Small intestine (tissue), 7 donors: ENCODE measurements at regions not wholly inside any gene's neighbourhood (a gene's known extent, or its start where the extent isn't known, plus 50 kb on each side); places are given as distances from the start of the nearest gene placed in this dataset.

Experiments used
- DNase-seq, 2 donors: peaks; one replicate each; pipeline versions ENCODE4 v3.0.0 to v3.0.0-alpha.2; 2013
- FAIRE-seq: peaks from 2 replicates; lab custom pipeline; 2012; peaks lifted over from hg19 to GRCh38; lab: Jason Lieb, UNC
- H3K27ac ChIP-seq, 3 donors: one replicate each; pipeline ENCODE4 v1.5.1; 2013; ENCODE audit warnings: low read length in 2 of 3, mild to moderate bottlenecking in 2 of 3, control low read depth in 1 of 3, inconsistent platforms in 1 of 3, low read depth in 1 of 3, moderate library complexity in 1 of 3
- H3K27me3 ChIP-seq, 3 donors: one replicate each; pipeline ENCODE4 v1.6.1; 2013; ENCODE audit warnings: low read length in 3 of 3, inconsistent platforms in 1 of 3; ENCODE audit not compliant: control insufficient read depth in 3 of 3, insufficient read depth in 3 of 3
- H3K36me3 ChIP-seq, 3 donors: one replicate each; pipeline ENCODE4 v1.6.1; 2013; ENCODE audit warnings: low read length in 3 of 3, inconsistent platforms in 1 of 3, low read depth in 1 of 3, mild to moderate bottlenecking in 1 of 3, moderate library complexity in 1 of 3; ENCODE audit not compliant: control insufficient read depth in 3 of 3, insufficient read depth in 2 of 3
- H3K4me1 ChIP-seq, 3 donors: one replicate each; pipeline ENCODE4 v1.6.1; 2013; ENCODE audit warnings: low read length in 2 of 3, inconsistent platforms in 1 of 3, low read depth in 1 of 3, mild to moderate bottlenecking in 1 of 3, moderate library complexity in 1 of 3; ENCODE audit not compliant: control insufficient read depth in 3 of 3, insufficient read depth in 2 of 3
- H3K4me3 ChIP-seq, 3 donors: one replicate each; pipeline ENCODE4 v1.5.1; 2013; ENCODE audit warnings: low read length in 3 of 3, control low read depth in 1 of 3, inconsistent platforms in 1 of 3, low read depth in 1 of 3, mild to moderate bottlenecking in 1 of 3, moderate library complexity in 1 of 3
- H3K9me3 ChIP-seq, 2 donors: one replicate each; pipeline ENCODE4 v1.6.1; 2013; ENCODE audit warnings: low read depth in 1 of 2, low read length in 1 of 2; ENCODE audit not compliant: control insufficient read depth in 2 of 2, insufficient read depth in 1 of 2
- WGBS, 3 donors: extraction: QIAGEN DNeasy Blood & Tissue Kit; methylation state at CpG; one replicate each; pipeline ENCODE4 v1.1.7; 2013; 5-methylcytosine and 5-hydroxymethylcytosine counted together
- donor health status: healthy with polysubstance abuse.
- donor health status: control.
- donor health status: control.
- donor health status: Bipolar disorder and iron deficiency.
- donor health status: healthy.

GRCh38 chr4:4659871-4660651 lies 118.2 kb upstream of the STX18 start:
- FAIRE-seq (no peak), DNase-seq (no peak)
- Histone ChIP-seq H3K27ac (no peak overlapping the region), H3K27me3 (no peaks in the 10 kb centered on the region), H3K4me1 (no peaks in the 10 kb centered on the region), H3K36me3 (peaks cover 0 to 3% (median 0%) of the 10 kb centered on the region in 3 donors), H3K4me3 (no peak overlapping the region), H3K9me3 (no peaks in the 10 kb centered on the region)
- WGBS, 3 donors = 83 to 89% (median 84%) methylated on average over 11 of the region's 11 CpGs

GRCh38 chr4:4658052-4658451 lies 116.2 kb upstream of the STX18 start:
- H3K4me1 ChIP-seq = no peaks in the 10 kb centered on the region
- H3K9me3 ChIP-seq = no peaks in the 10 kb centered on the region
- FAIRE-seq (no peak), DNase-seq (no peak)
- H3K27me3 ChIP-seq = no peaks in the 10 kb centered on the region
- peaks cover 0 to 3% (median 0%) of the 10 kb centered on the region in 3 donors for H3K36me3 ChIP-seq
- 90 to 100% (median 92%) methylated on average over 2 of the region's 2 CpGs for WGBS, 3 donors
- H3K27ac ChIP-seq = no peak overlapping the region
- no peak overlapping the region for H3K4me3 ChIP-seq

GRCh38 chr4:4656977-4657376 lies 115.1 kb upstream of the STX18 start:
- WGBS, 3 donors = 97 to 98% (median 98%) methylated on average over 4 of the region's 4 CpGs
- H3K27ac ChIP-seq = no peak overlapping the region
- no peaks in the 10 kb centered on the region for H3K4me1 ChIP-seq
- no peak for DNase-seq
- no peak overlapping the region for H3K4me3 ChIP-seq
- H3K9me3 ChIP-seq = no peaks in the 10 kb centered on the region
- no peak for FAIRE-seq
- H3K36me3 ChIP-seq = peaks cover 0 to 3% (median 0%) of the 10 kb centered on the region in 3 donors
- H3K27me3 ChIP-seq = no peaks in the 10 kb centered on the region

DNA sequence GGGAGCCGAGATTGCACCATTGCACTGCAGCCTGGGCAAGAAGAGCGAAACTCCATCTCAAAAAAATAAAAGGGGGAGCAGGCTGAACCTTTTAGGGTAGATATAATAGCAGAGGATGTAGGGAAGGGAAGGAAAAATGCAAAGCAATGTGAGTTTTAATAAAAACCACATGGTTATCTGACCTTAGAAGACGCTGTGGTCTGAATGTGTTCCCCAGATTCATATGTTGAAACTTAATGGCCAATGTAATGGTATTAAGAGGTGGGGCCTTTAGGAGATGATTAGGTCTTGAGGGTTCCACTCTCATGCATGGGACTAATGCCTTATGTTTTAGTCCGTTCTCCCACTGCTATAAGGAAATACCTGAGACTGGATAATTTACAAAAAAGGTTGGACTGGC lies 114.1 kb upstream of the STX18 start:
- Histone ChIP-seq H3K36me3 (peaks cover 0 to 3% (median 0%) of the 10 kb centered on the region in 3 donors), H3K27me3 (no peaks in the 10 kb centered on the region), H3K27ac (no peak overlapping the region), H3K4me1 (no peaks in the 10 kb centered on the region), H3K4me3 (no peak overlapping the region), H3K9me3 (no peaks in the 10 kb centered on the region)
- FAIRE-seq (no peak), DNase-seq (no peak)
- WGBS, 3 donors = 94 to 96% (median 95%) methylated on average over 4 of the region's 4 CpGs

GRCh38 chr4:4655011-4655410 lies 113.2 kb upstream of the STX18 start:
- no peak for FAIRE-seq
- peaks cover 0 to 3% (median 0%) of the 10 kb centered on the region in 3 donors for H3K36me3 ChIP-seq
- WGBS, 3 donors = 80 to 93% (median 88%) methylated on average over 2 of the region's 2 CpGs
- no peaks in the 10 kb centered on the region for H3K4me1 ChIP-seq
- H3K27me3 ChIP-seq = no peaks in the 10 kb centered on the region
- no peak overlapping the region for H3K27ac ChIP-seq
- DNase-seq = no peak
- no peak overlapping the region for H3K4me3 ChIP-seq
- H3K9me3 ChIP-seq = no peaks in the 10 kb centered on the region

DNA sequence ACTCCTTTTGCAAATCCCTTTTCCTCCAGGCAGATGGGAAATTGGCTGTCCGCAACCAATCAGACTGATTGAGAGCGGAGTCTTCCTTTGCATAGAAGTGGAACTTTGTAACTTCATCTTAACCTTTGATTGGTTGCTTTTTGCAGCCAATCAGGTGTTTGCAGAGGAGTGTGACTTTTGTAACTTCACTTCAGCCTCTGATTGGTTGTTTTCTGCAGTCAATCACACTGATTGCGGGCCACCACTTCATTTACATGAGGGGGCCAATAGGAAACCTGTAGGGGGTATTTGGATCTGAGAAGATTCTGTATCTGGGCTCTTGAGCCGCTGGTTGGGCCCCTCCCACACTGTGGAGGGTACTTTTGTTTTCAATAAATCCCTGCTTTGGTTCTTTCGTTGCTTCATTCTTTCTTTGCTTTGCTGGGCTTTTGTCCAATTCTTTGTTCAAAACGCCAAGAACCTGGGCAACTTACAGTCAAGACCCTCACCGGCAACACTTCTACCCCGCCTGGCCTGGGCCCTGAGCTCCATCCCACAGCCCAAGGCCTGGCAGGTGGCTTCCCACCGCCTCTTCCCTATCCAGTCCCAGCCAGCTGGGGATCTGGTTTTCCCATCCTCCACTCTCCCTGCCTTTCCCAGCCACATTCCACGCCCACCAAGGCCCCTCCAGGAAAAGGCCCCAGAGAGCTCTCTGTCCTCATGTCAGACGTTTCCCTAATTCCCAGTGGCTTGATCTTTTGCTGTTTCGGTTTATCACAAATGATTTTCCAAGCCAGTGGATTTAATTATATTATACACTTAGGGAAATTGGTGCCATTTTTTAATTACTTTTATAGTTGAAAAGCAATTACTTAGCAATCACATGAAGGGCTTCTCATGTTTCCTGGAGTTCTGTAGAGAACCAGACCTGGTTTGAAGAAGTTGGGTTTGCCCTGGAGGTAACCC lies 110.2 kb upstream of the STX18 start:
- DNase-seq = no peak
- WGBS, 3 donors = 85 to 94% (median 92%) methylated on average over 12 of the region's 12 CpGs
- FAIRE-seq = no peak
- no peaks in the 10 kb centered on the region for H3K36me3 ChIP-seq
- no peaks in the 10 kb centered on the region for H3K9me3 ChIP-seq
- no peak overlapping the region for H3K4me3 ChIP-seq
- H3K27me3 ChIP-seq = no peaks in the 10 kb centered on the region
- H3K27ac ChIP-seq = no peak overlapping the region
- no peaks in the 10 kb centered on the region for H3K4me1 ChIP-seq

GRCh38 chr4:4647041-4647440 lies 105.2 kb upstream of the STX18 start:
- WGBS, 3 donors = 92 to 95% (median 94%) methylated on average over 1 of the region's 1 CpG
- H3K9me3 ChIP-seq = peaks cover 0 to 5% of the 10 kb centered on the region in 2 donors
- FAIRE-seq (no peak), DNase-seq (no peak)
- no peaks in the 10 kb centered on the region for H3K36me3 ChIP-seq
- no peak overlapping the region for H3K27ac ChIP-seq
- H3K4me3 ChIP-seq = no peak overlapping the region
- no peaks in the 10 kb centered on the region for H3K4me1 ChIP-seq
- H3K27me3 ChIP-seq = no peaks in the 10 kb centered on the region

- H3K36me3 ChIP-seq = no peaks in the 10 kb centered on the region
- WGBS, 3 donors = 86 to 91% (median 88%) methylated on average over 3 of the region's 3 CpGs
- DNase-seq (no peak), FAIRE-seq (no peak)
- H3K9me3 ChIP-seq = peaks cover 0 to 5% of the 10 kb centered on the region in 2 donors
- H3K4me1 ChIP-seq = no peaks in the 10 kb centered on the region
- H3K27ac ChIP-seq = no peak overlapping the region
- no peaks in the 10 kb centered on the region for H3K27me3 ChIP-seq
- no peak overlapping the region for H3K4me3 ChIP-seq
Measured at GRCh38 chr4:4645743-4646142, 103.9 kb upstream of the STX18 start.
